ENCODE measurements at regions not wholly inside any gene's neighbourhood (a gene's known extent, or its start where the extent isn't known, plus 50 kb on each side); places are given as distances from the start of the nearest gene placed in this dataset.
"Not testable (repeated sequence)": the region's sequence is repeated elsewhere in the genome, so short reads cannot be mapped to it uniquely, and the experiment has no call there.

GRCh38 chr16:29284723-29285122 lies 121.8 kb downstream of the NPIPB11 start:
- TF ChIP-seq CTCF, EP300 (IDR thresholded peaks at IDR 0.05): not testable (repeated sequence)

Measured in suprapubic skin (tissue), 3 donors.